Calu3 (cell line): ENCODE measurements at regions not wholly inside any gene's neighbourhood (a gene's known extent, or its start where the extent isn't known, plus 50 kb on each side); places are given as distances from the start of the nearest gene placed in this dataset.

Experiments
- BruUV-seq: library from RNA; stranded (reverse); fragments of 400-500 nt; replicated peaks from 2 replicates; lab custom pipeline; 2021; lab: Mats Ljungman, UMichigan
- CTCF ChIA-PET: fragments of 300-600 bp; sonication (Branson Sonifier 250); formaldehyde crosslinking; loops from one replicate; lab custom pipeline; 2022; ENCODE audit warnings: antibody characterized with exemption; lab: Charles Lee
- DNase-seq: peaks from one replicate; pipeline ENCODE4 v3.0.0; 2022
- H3K27ac Mint-ChIP-seq: one replicate; pipeline ENCODE4 v1.8.0; 2022; ENCODE audit warnings: mixed read lengths; ENCODE audit not compliant: unreplicated experiment
- H3K27me3 Mint-ChIP-seq: one replicate; pipeline ENCODE4 v1.8.0; 2022; ENCODE audit warnings: mixed read lengths; ENCODE audit not compliant: unreplicated experiment
- H3K36me3 Mint-ChIP-seq: one replicate; pipeline ENCODE4 v1.8.0; 2022; ENCODE audit warnings: mild to moderate bottlenecking, moderate library complexity, mixed read lengths; ENCODE audit not compliant: insufficient read depth, unreplicated experiment
- H3K4me1 Mint-ChIP-seq: one replicate; pipeline ENCODE4 v1.8.0; 2022; ENCODE audit warnings: mild to moderate bottlenecking, low read depth, mixed read lengths; ENCODE audit not compliant: unreplicated experiment
- H3K4me3 Mint-ChIP-seq: one replicate; pipeline ENCODE4 v1.8.0; 2022; ENCODE audit warnings: mild to moderate bottlenecking, low read depth, moderate library complexity, mixed read lengths; ENCODE audit not compliant: unreplicated experiment
- H3K9me3 Mint-ChIP-seq: one replicate; pipeline ENCODE4 v1.8.0; 2022; ENCODE audit warnings: low read depth, mixed read lengths; ENCODE audit not compliant: unreplicated experiment
- intact Hi-C: fragments of 100-400 bp; cut with micrococcal nuclease; formaldehyde crosslinking; loops from one replicate; pipeline ENCODE4 v1.10.0; 2022; ENCODE audit not compliant: unreplicated experiment
- TF ChIP-seq, protein P1 (sequence below): fragments of 200-600 bp; IDR thresholded peaks from one replicate; pipeline ENCODE4 v1.8.0; 2022; ENCODE audit warnings: antibody characterized with exemption; ENCODE audit not compliant: unreplicated experiment

DNA sequence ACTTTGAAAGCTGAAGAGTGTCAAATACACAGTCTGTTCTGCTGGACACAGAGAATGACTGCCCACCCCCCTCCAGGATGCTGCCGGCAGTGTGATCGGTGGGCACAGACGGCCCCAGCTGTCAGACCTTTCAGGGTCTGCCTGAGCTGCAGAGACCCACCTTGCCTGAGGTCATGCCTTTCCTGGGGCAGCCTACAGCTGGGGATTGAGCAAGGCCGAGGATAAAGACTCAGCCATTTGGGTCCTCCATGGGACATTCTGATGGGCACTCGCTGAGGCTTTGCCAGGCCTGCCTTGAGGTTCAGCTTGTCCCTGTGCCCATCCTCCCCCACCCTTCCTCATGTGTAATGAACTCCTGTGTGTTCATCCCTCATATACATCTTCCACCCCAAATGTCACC, 102.3 kb upstream of the SMAD3 start:
- CTCF ChIA-PET, result no interaction called here
- H3K36me3 Mint-ChIP-seq, result no peaks in the 10 kb centered on the region
- H3K27ac Mint-ChIP-seq, result no peak overlapping the region
- H3K4me3 Mint-ChIP-seq, result no peak overlapping the region
- no peak for DNase-seq
- intact Hi-C loops, result no loop called here
- TF ChIP-seq, protein P1, sequence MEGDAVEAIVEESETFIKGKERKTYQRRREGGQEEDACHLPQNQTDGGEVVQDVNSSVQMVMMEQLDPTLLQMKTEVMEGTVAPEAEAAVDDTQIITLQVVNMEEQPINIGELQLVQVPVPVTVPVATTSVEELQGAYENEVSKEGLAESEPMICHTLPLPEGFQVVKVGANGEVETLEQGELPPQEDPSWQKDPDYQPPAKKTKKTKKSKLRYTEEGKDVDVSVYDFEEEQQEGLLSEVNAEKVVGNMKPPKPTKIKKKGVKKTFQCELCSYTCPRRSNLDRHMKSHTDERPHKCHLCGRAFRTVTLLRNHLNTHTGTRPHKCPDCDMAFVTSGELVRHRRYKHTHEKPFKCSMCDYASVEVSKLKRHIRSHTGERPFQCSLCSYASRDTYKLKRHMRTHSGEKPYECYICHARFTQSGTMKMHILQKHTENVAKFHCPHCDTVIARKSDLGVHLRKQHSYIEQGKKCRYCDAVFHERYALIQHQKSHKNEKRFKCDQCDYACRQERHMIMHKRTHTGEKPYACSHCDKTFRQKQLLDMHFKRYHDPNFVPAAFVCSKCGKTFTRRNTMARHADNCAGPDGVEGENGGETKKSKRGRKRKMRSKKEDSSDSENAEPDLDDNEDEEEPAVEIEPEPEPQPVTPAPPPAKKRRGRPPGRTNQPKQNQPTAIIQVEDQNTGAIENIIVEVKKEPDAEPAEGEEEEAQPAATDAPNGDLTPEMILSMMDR, result no peak
- no TSS peak for BruUV-seq
- H3K4me1 Mint-ChIP-seq, result no peaks in the 10 kb centered on the region
- H3K9me3 Mint-ChIP-seq, result no peaks in the 10 kb centered on the region
- H3K27me3 Mint-ChIP-seq, result no peaks in the 10 kb centered on the region

DNA sequence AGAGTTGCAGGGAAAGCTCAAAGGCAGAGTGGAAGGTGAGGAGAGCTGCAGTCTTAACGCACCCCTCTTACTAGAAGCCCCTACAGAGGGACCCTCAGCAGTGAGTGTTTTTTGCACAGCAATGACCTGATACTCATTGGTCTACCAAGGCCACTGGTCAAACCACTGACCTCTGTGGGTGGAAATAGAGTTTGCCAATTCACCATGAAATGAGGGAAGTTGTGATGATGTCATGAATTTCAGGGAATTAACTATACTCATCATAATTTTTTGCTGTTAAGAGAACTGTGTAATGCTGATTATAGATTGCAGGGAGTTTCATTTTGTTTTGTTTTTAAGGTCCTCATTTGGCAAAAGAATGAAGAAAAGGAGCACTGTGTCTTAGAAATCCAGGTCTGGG, 101.7 kb upstream of the SMAD3 start:
- no peak for DNase-seq
- Mint-ChIP-seq H3K27me3 (no peaks in the 10 kb centered on the region), H3K27ac (no peak overlapping the region), H3K9me3 (no peaks in the 10 kb centered on the region), H3K4me3 (no peak overlapping the region), H3K4me1 (no peaks in the 10 kb centered on the region), H3K36me3 (no peaks in the 10 kb centered on the region)
- TF ChIP-seq, protein P1, result no peak
- intact Hi-C loops, result no loop called here
- no TSS peak for BruUV-seq
- CTCF ChIA-PET, result no interaction called here

DNA sequence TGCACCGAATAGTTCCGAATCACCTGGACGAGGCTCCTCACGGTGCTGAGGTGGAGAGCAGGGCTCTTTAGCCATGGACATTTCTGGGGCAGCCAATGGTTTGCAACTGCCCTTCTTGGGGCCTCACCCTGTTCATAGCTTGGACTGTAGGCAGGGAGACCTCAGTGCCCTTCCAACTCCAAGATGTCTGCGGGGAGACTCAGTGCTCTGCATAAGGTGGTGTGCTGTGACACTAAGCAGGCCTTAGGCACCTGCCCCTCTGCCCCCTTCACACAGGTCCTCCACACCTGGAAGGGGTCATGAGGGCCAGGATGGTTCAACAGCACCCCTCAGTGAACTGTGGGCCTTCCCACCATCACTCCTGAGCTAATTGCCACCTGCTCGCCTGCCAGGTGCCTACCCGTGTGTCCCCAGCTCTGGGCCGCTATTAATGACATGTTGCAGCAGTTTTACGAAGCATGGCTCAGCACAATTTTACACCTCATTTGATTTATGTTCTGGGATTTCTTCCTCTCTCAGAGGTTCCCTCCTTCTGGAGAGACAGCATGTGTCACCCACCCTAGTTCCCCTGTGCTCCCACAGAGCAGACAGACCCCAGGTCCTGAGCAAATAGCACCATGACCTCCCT, 101.2 kb upstream of the SMAD3 start:
- intact Hi-C loops, result no loop called here
- no peak overlapping the region for H3K27ac Mint-ChIP-seq
- CTCF ChIA-PET, result no interaction called here
- TF ChIP-seq, protein P1, result no peak
- no peaks in the 10 kb centered on the region for H3K4me1 Mint-ChIP-seq
- no peaks in the 10 kb centered on the region for H3K27me3 Mint-ChIP-seq
- no peaks in the 10 kb centered on the region for H3K36me3 Mint-ChIP-seq
- DNase-seq, result no peak
- BruUV-seq, result no TSS peak
- no peaks in the 10 kb centered on the region for H3K9me3 Mint-ChIP-seq
- H3K4me3 Mint-ChIP-seq, result no peak overlapping the region

DNA sequence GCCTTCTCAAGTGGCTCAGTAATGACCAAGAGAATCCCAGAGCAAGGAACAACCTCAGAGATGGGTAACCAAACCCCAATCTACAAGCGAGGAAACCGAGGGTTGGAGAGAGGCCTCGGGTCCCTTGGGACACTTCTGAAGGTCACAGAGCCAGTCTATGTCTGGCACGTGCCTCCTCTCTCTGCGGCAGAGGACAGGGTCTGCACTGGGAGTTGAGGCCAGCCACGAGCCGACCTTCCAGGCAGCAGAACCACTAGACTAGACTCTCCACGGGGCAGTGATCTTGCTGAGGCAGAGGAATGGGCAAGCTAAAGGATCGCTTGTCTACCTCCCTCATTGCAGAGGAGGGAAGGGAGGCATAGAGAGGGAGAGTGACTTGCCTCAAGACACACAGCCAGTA, 100.6 kb upstream of the SMAD3 start:
- Mint-ChIP-seq H3K27me3 (no peaks in the 10 kb centered on the region), H3K4me3 (no peak overlapping the region), H3K27ac (no peak overlapping the region), H3K36me3 (no peaks in the 10 kb centered on the region), H3K4me1 (no peaks in the 10 kb centered on the region), H3K9me3 (no peaks in the 10 kb centered on the region)
- intact Hi-C loops, result no loop called here
- TF ChIP-seq, protein P1, result no peak
- CTCF ChIA-PET, result no interaction called here
- no TSS peak for BruUV-seq
- DNase-seq, result no peak
